ENCODE measurements at regions not wholly inside any gene's neighbourhood (a gene's known extent, or its start where the extent isn't known, plus 50 kb on each side); places are given as distances from the start of the nearest gene placed in this dataset.

DNA sequence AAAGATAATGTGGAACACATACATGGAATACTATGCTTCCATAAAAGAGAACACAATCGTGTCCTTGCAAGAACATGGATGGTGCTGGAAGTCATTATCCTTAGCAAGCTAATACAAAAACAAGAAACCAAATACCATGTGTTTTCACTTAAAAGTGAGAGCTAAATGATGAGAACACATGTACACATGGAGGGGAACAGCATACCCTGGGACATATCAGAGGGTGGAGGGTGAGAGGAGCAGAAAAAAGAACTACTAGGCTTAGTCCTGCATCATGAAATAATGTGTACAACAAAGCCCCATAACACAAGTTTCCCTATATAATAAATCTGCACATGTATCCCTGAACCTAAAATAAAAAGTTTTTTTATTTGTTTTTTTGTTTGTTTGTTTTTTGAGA, 855.5 kb upstream of the NUDT12 start:
- Mint-ChIP-seq H3K27ac (no peak overlapping the region), H3K9me3 (peaks cover 14% of the 10 kb centered on the region), H3K4me1 (no peaks in the 10 kb centered on the region), H3K4me3 (no peak overlapping the region), H3K36me3 (no peaks in the 10 kb centered on the region), H3K27me3 (no peaks in the 10 kb centered on the region)

DNA sequence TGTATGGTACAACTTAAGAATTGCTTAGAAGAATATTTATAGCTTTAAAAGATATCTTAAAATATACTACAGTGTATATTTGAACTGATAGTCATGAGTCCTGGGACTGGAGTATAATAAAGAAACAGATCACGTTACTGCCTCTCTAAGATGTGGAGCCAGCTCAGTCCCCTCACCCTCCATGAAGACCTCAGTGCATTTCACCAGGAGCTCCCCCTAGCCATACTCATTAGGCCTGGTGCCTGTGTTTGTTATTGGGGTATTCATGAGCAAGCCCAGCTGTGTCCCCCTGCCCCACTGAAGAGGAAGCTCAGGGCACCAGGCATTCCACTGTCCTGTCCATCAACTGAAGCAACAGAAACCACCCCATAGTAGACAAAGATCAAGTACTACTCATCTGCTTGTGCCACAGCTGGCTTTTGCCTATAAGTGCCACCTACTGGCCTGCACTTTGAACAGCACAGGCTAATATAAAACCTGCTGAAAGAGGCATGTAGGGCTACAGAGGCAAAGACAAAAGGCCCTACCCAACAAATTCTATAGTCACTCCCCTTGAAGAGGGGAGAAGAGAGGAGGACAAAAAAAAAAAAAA, 850.2 kb upstream of the NUDT12 start:
- Mint-ChIP-seq H3K4me1 (no peaks in the 10 kb centered on the region), H3K27ac (no peak overlapping the region), H3K36me3 (no peaks in the 10 kb centered on the region), H3K27me3 (no peaks in the 10 kb centered on the region), H3K9me3 (peaks cover 7% of the 10 kb centered on the region), H3K4me3 (no peak overlapping the region)

DNA sequence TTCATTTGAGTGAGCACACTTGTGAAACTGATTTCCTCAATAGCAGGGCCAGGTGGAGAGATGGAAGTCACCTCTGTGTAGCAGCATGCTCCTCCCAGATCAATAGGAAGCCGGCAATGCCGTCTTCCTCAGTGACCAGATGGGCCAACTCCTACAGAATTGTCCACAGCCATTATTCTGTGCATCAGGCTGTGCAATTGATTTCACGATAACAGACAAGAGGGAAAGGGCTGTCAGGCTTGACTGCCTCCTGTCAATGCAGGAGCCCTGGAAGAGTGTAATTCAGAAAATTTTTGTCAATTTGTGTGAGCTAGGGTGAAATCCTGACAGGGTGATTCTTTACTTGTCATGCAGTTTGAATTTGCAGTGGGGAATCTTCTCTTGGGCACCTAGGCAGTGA, 838.4 kb upstream of the NUDT12 start:
- Mint-ChIP-seq H3K4me3 (no peak overlapping the region), H3K27me3 (no peaks in the 10 kb centered on the region), H3K4me1 (no peaks in the 10 kb centered on the region), H3K9me3 (peaks cover 3% of the 10 kb centered on the region), H3K27ac (no peak overlapping the region), H3K36me3 (no peaks in the 10 kb centered on the region)

DNA sequence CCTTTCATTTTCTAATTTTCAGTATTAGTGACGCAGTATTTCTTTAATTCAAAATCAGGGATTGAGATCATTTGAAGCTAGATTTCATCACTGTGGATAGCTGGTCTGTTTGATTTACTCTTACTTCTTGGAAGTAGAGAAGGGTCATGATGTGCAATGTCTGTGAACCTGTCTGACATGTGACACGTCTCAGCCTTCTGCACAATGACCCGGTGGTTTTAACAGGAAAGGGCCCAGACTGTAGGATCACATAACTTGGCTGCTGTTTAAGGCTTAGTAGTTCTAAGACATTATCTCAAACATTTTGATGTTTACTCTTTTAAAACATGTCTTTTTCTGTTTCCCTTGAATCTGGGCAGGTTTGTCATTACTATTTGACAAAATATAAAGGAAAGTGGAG, 823.3 kb upstream of the NUDT12 start:
- Mint-ChIP-seq H3K36me3 (no peaks in the 10 kb centered on the region), H3K4me3 (no peak overlapping the region), H3K27ac (no peak overlapping the region), H3K4me1 (no peaks in the 10 kb centered on the region), H3K9me3 (peaks cover 12% of the 10 kb centered on the region), H3K27me3 (no peaks in the 10 kb centered on the region)

DNA sequence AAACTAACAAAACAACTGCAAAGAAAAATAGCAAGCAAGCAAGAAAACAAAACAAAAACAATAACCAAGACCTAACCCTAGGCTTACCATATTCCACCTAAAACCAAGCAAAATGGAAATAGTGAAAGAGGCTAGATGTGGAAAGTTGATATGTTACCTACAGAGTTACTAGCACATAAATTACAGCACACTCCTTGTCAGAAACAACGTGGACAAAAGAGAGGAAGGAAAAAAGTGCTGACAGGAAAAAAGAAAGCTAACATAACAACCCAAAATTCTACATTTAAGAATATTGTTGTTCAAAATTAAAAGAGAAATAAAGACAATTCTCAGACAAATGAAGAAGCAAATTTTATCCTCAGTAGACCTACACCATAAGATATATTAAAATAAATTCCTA, 812.8 kb upstream of the NUDT12 start:
- Mint-ChIP-seq H3K4me1 (no peaks in the 10 kb centered on the region), H3K27ac (no peak overlapping the region), H3K27me3 (no peaks in the 10 kb centered on the region), H3K4me3 (no peak overlapping the region), H3K9me3 (peaks cover 3% of the 10 kb centered on the region), H3K36me3 (no peaks in the 10 kb centered on the region)

DNA sequence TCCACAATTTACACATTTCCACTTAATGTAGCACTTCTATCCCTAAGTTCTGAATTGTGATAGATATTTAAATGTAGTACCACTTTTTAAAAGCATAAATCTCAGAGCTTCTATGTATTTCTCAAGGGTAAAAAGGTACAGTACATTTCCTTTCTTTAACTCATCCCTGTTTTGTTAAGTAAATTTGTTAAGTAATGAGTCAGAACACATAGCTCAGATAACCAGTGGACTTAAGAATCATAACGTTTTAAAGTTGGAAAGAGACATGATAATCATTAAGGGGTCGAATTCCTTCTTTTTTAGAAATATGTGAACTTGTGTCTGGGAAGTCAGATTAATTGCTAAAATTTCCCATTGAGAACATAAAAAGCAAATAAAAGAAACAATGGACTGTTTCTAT, 810.2 kb upstream of the NUDT12 start:
- no peaks in the 10 kb centered on the region for H3K36me3 Mint-ChIP-seq
- no peak overlapping the region for H3K27ac Mint-ChIP-seq
- no peaks in the 10 kb centered on the region for H3K27me3 Mint-ChIP-seq
- H3K9me3 Mint-ChIP-seq, result peaks cover 3% of the 10 kb centered on the region
- H3K4me1 Mint-ChIP-seq, result no peaks in the 10 kb centered on the region
- no peak overlapping the region for H3K4me3 Mint-ChIP-seq

DNA sequence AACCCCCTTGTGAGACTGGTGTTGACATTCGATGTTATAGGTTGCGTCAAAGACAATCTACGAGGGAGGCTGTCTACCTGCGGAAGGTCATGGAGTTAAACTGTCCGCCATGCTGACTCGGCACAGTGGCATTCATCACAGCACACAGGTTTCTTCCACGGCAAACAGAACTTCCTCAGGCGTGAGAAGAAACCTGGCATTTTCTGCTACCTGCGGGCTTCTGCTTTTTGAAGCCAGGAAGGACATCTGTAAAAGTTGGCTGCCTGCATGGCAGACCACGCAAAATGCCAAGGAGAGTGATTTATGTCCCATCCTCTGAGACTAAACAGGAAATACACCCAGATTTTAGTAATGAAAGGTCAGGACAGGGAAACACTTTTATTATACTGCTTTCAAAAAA, 809.8 kb upstream of the NUDT12 start:
- Mint-ChIP-seq H3K4me1 (no peaks in the 10 kb centered on the region), H3K4me3 (no peak overlapping the region), H3K27me3 (no peaks in the 10 kb centered on the region), H3K9me3 (peaks cover 7% of the 10 kb centered on the region), H3K36me3 (no peaks in the 10 kb centered on the region), H3K27ac (no peak overlapping the region)

DNA sequence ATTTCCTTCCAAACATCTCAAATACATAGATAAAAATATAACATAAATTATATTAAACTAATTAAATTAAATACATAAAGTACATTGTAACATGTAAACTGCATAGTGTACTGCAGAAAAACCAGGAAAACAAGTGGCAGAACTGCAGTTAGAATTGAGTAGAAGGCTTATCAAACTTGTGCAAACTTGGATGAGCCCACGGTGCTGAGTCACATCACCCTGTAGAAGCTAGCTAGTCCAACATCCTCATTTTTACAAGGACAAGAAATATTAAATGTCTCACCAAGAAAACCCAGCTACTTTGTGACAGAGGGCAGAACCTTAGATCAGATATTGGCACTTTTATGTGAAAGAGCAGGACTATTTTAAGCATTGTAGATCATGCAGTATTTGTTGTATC, 807.9 kb upstream of the NUDT12 start:
- Mint-ChIP-seq H3K27ac (no peak overlapping the region), H3K4me1 (no peaks in the 10 kb centered on the region), H3K27me3 (no peaks in the 10 kb centered on the region), H3K9me3 (peaks cover 10% of the 10 kb centered on the region), H3K4me3 (no peak overlapping the region), H3K36me3 (no peaks in the 10 kb centered on the region)

DNA sequence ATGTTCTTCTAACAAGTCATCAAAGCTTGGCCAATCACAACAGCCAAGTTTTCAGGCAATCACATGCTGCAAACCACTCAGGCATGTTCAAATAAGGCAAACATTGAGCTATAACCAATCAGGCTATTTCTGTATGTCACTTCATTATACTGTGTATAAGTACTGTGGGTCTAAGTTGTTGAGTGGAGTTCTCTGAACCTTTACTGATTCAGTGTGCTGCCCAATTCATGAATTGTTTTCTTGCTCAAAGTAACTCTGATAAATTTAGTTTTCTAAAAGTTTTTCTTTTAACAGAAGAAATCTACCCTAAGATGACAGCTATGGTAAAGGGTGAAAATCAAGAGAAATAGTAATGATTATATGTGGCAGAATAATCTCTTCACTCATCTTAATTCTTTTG, 805.4 kb upstream of the NUDT12 start:
- Mint-ChIP-seq H3K36me3 (no peaks in the 10 kb centered on the region), H3K9me3 (peaks cover 10% of the 10 kb centered on the region), H3K27ac (no peak overlapping the region), H3K4me3 (no peak overlapping the region), H3K4me1 (no peaks in the 10 kb centered on the region), H3K27me3 (no peaks in the 10 kb centered on the region)

DNA sequence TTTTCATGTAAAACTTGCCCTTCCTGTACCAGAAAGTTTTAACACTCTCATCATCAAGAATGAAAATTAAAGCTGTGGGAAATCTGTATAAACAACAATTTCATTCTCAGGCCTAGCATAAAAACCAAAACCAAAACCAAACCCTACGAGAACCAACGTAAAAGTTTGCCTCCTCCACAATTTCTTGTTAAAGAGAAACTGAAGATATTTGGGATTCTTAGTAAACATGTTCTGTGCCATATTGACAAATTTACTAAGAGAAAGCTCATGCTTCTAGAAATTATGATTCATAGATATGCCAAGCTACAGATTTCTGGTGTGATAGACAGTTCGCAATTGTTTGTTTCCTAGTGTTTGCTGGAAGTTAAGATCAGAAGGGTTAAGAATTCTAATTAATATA, 801.0 kb upstream of the NUDT12 start:
- Mint-ChIP-seq H3K4me3 (no peak overlapping the region), H3K9me3 (peaks cover 7% of the 10 kb centered on the region), H3K27ac (no peak overlapping the region), H3K36me3 (no peaks in the 10 kb centered on the region), H3K4me1 (no peaks in the 10 kb centered on the region), H3K27me3 (no peaks in the 10 kb centered on the region)

DNA sequence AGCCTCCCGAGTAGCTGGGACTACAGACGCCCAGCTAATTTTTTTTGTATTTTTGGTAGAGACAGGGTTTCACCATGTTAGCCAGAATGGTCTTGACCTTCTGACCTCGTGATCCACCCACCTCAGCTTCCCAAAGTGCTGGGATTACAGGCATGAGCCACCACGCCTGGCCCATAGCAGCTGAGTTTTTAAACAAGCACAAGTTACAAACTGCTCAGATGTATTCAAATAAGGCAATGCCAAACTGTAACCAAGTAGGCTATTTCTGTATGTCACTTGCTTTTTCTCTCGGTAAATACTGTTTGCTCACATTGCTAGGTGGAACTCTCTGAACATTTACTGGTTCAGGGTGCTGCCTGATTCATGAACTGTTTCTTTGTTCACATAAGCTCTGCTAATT, 799.3 kb upstream of the NUDT12 start:
- Mint-ChIP-seq H3K36me3 (no peaks in the 10 kb centered on the region), H3K27ac (no peak overlapping the region), H3K9me3 (peaks cover 4% of the 10 kb centered on the region), H3K27me3 (no peaks in the 10 kb centered on the region), H3K4me1 (no peaks in the 10 kb centered on the region), H3K4me3 (no peak overlapping the region)

DNA sequence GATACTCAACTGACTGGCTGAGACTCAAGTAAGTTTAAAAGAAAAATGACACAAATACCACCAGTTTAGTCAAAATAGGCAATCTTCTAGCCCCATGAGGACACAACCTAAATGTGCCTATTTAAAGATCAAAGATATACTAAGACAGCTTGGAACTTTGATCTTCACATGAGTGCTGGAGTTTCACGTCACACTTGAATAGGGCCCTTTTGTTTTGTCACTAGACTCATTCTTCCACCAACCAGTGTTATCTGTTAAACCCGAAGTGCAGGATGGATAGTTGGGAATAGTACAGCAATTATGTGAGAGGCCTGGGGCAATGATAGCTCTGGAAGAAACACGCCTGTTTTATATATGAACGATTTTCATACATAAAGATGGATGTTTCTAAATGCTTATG, 792.8 kb upstream of the NUDT12 start:
- peaks cover 5% of the 10 kb centered on the region for H3K9me3 Mint-ChIP-seq
- H3K27ac Mint-ChIP-seq, result no peak overlapping the region
- H3K36me3 Mint-ChIP-seq, result no peaks in the 10 kb centered on the region
- no peaks in the 10 kb centered on the region for H3K27me3 Mint-ChIP-seq
- no peak overlapping the region for H3K4me3 Mint-ChIP-seq
- H3K4me1 Mint-ChIP-seq, result no peaks in the 10 kb centered on the region

DNA sequence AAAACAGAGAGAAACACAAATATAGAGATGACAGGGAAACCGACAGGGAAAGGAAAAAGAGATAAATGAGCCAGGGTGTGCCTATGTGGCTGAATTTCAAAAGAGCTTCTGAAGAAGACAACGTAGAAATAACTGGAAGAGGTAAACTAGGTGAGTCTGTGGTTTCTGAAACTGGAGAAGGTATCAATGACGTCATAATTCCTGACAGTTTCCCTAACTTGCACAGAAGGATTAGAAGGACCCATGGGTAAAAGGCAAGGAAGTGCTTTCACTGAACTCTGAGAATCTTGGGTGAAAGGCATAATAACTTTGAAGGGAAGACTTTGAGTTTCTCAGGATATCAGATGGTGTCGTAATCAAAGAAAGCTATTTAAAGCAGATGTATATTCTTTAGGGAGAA, 790.8 kb upstream of the NUDT12 start:
- Mint-ChIP-seq H3K27me3 (no peaks in the 10 kb centered on the region), H3K4me3 (no peak overlapping the region), H3K27ac (no peak overlapping the region), H3K36me3 (no peaks in the 10 kb centered on the region), H3K4me1 (no peaks in the 10 kb centered on the region), H3K9me3 (peaks cover 5% of the 10 kb centered on the region)

DNA sequence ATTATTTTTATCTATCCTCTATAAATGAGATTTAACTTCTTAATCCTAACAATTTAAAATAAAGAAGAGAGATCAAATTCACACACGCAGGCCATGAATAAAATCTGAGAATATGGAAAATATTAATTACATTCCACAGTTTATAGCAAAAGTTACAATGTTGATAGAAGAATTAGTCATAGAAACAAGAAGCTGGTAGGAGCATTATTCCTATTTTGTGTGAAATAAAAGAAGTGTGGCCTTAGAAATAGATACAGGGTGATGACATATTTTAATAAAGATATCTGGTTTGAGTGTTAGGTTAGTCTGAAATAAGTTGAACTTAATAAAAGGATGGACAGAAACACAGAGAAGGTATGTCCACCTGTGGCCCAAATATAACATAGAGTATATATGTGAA, 790.4 kb upstream of the NUDT12 start:
- no peak overlapping the region for H3K4me3 Mint-ChIP-seq
- H3K27ac Mint-ChIP-seq, result no peak overlapping the region
- no peaks in the 10 kb centered on the region for H3K27me3 Mint-ChIP-seq
- no peaks in the 10 kb centered on the region for H3K4me1 Mint-ChIP-seq
- H3K36me3 Mint-ChIP-seq, result no peaks in the 10 kb centered on the region
- peaks cover 5% of the 10 kb centered on the region for H3K9me3 Mint-ChIP-seq

DNA sequence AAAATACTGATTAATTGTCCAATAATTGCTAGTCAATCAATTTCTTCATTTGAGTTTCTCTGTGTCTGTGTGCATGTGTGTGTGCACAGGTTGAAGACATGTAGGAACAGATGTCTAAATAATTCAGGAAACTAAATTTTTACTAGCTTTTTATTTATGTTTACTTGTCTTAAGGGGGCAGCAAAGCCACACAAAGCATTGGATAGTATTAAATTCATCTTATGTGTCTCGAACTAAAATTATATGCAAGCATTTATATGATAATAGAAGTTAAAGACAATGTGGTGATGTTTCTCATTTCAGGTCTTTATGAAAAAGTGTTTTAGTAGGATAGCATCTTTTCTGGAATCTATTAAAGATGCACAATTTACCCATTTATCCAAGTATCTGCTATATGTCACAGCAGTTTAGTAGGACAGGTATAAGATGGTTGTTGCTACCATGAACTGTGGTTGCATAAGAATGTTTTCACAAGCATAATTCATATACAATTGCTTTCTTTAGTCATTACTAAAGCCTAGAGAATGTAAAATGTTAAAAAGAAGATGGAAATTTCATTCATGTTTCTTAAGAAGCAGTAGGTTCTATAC, 784.6 kb upstream of the NUDT12 start:
- Mint-ChIP-seq H3K4me1 (no peaks in the 10 kb centered on the region), H3K9me3 (peaks cover 4% of the 10 kb centered on the region), H3K27ac (no peak overlapping the region), H3K4me3 (no peak overlapping the region), H3K36me3 (no peaks in the 10 kb centered on the region), H3K27me3 (no peaks in the 10 kb centered on the region)

DNA sequence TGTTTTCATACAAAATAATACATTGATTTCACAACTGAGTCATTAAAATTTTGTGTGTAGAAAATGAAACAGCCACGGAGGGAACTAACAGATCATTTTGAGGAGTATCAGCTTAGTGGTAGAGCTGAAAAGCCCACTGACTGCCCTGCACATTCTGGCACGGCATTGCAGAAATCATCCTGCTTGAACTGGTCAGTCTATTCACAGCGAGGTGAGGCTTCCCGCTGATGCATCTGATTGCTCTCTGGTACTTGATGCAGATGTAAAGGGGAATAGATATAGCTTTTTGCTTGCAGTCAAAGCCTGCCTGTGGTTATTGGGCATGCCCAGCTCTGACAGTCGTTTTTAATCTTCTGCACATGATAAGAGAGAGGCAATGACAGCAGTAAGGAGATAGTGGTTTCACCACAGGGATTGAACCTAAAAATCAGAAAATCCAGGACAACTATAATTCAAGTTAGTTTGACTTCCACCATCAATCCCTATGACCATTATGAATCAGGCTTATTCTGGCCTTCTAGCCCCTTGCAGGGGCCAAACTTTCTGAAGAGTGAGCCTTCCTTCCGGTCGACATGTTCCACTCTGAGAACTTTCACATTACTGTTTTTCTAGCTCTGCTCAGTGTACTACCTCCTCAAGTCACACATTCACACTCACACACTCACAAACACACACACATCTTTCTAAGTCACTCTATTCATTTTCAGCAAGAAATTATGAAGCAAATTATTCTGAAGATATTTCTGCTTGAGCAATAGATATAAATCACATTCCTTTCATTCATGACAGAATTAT, 782.8 kb upstream of the NUDT12 start:
- no peak overlapping the region for H3K27ac Mint-ChIP-seq
- no peaks in the 10 kb centered on the region for H3K27me3 Mint-ChIP-seq
- H3K9me3 Mint-ChIP-seq, result peaks cover 4% of the 10 kb centered on the region
- no peaks in the 10 kb centered on the region for H3K36me3 Mint-ChIP-seq
- no peaks in the 10 kb centered on the region for H3K4me1 Mint-ChIP-seq
- no peak overlapping the region for H3K4me3 Mint-ChIP-seq

All from activated naive CD4-positive, alpha-beta T cell treated with anti-CD3 and anti-CD28 coated beads, Interleukin-2, amount 50 U/mL, for 24 hours (primary cell).